H1 (cell line): ENCODE measurements at regions not wholly inside any gene's neighbourhood (a gene's known extent, or its start where the extent isn't known, plus 50 kb on each side); places are given as distances from the start of the nearest gene placed in this dataset.

ENCODE experiments used
- ATF3 ChIP-seq: IDR thresholded peaks from 2 replicates; pipeline ENCODE4 v1.6.1; 2011; ENCODE audit warnings: low read depth, mild to moderate bottlenecking, low read length; ENCODE audit not compliant: insufficient read depth
- CBX5 ChIP-seq: fragments of 300-800, 300-1000 bp; sonication (generic); IDR thresholded peaks from 2 replicates; pipeline ENCODE4 v1.7.1; 2016; ENCODE audit warnings: antibody characterized with exemption, low read length, low read depth
- CBX8 ChIP-seq: fragments of 300-800, 300-1000 bp; sonication (generic); IDR thresholded peaks from 2 replicates; pipeline ENCODE4 v1.7.1; 2016; ENCODE audit warnings: low read depth, low read length, borderline replicate concordance
- CHD1 ChIP-seq: IDR thresholded peaks from 2 replicates; pipeline ENCODE4 v1.6.1; 2012; ENCODE audit warnings: low read depth, low read length, improper control_type of control experiment
- CTCF ChIP-seq, 3 experiments: IDR thresholded peaks; 1 replicate in 2 of 3; 2 replicates in 1 of 3; pipeline versions ENCODE4 v1.5.1 to v1.6.1; 2011; ENCODE audit warnings: low read length in 3 of 3, mild to moderate bottlenecking in 3 of 3, inconsistent platforms in 2 of 3, low read depth in 1 of 3, moderate library complexity in 1 of 3; ENCODE audit not compliant: insufficient read depth in 1 of 3; ENCODE audit errors: control extremely low read depth in 1 of 3
- KDM1A ChIP-seq: fragments of 200-600, 300-600 bp; sonication (generic); IDR thresholded peaks from 2 replicates; pipeline ENCODE4 v1.7.1; 2016; ENCODE audit warnings: mild to moderate bottlenecking, low read length, borderline replicate concordance
- MAFK ChIP-seq: IDR thresholded peaks from 2 replicates; pipeline ENCODE4 v1.6.1; 2012; ENCODE audit warnings: low read depth, mild to moderate bottlenecking, improper control_type of control experiment, low read length
- RNF2 ChIP-seq: fragments of 200-900, 300-1000 bp; sonication (generic); IDR thresholded peaks from 2 replicates; pipeline ENCODE4 v1.7.1; 2016; ENCODE audit warnings: borderline replicate concordance, low read depth, mild to moderate bottlenecking, antibody characterized with exemption, low read length; ENCODE audit not compliant: poor library complexity, severe bottlenecking; ENCODE audit errors: missing control alignments
- SAP30 ChIP-seq: fragments of 300-600 bp; sonication (generic); IDR thresholded peaks from 2 replicates; pipeline ENCODE4 v1.7.1; 2012; ENCODE audit warnings: low read length, moderate library complexity, mild to moderate bottlenecking, inconsistent platforms; ENCODE audit not compliant: insufficient read depth, insufficient replicate concordance

DNA sequence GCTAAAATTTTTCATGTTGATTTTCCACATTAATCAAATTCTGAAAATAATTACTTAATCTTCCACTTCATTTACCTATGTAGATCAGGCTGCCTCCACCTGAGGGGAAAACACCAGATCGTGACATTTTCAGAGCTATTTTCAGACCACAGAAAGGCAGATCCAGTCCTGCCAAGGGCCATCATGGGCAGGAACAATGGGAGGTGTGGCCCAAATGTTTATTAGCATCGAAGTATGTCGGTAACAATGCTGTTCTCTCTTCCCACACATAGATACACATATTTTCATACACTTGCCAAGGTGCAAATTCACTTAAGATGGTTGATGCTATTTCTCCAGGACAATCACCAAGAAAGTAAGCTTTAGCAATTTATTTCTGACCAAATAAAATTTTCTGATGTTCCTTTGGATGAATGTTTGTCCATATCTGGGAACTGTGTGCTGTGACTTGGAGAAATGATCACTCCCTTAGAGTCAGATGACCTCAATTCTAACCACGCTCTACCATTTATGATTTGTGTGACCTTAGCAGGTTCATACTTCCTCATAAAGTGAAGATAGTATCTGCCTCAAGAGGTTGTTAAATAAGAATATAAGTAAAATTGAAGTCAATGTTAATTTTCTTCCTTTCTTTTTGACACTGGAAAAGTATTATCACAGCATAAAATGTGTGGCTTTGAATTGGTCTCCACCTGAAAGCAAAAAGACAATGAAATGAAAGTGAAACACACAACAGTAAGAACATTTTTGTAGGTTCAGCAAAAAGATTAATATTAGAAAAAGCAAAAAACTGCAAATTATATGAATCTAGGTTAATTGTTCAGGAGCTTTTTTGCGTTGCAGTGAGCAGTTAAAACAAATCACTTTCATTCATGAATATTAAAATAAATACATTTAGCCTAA, 310.4 kb upstream of the PHF14 start (continued):
- no peak for TF ChIP-seq SAP30
- TF ChIP-seq CBX8: no peak
- TF ChIP-seq CHD1: no peak
- TF ChIP-seq CBX5: no peak
- TF ChIP-seq ATF3: no peak
- no peak for TF ChIP-seq RNF2
- no peak for TF ChIP-seq MAFK
- no peak for TF ChIP-seq KDM1A
- TF ChIP-seq CTCF (IDR thresholded peaks at IDR 0.05; ENCODE audit: control extremely low read depth in 1 of 3, insufficient read depth in 1 of 3, low read depth in 1 of 3, low read length in 3 of 3): no peak
